ENCODE measurements at regions not wholly inside any gene's neighbourhood (a gene's known extent, or its start where the extent isn't known, plus 50 kb on each side); places are given as distances from the start of the nearest gene placed in this dataset.

- Mint-ChIP-seq H3K27me3 (no peaks in the 10 kb centered on the region), H3K9me3 (no peaks in the 10 kb centered on the region), H3K4me1 (no peaks in the 10 kb centered on the region), H3K4me3 (no peak overlapping the region), H3K27ac (no peak overlapping the region)
- ATAC-seq: no peak
- DNase-seq: no peak
Observed at GRCh38 chr5:23579566-23579965, 72.2 kb downstream of the PRDM9 start.

- H3K4me1 Mint-ChIP-seq: no peaks in the 10 kb centered on the region
- H3K4me3 Mint-ChIP-seq: no peak overlapping the region
- DNase-seq (no peak), ATAC-seq (no peak)
- H3K27me3 Mint-ChIP-seq: no peaks in the 10 kb centered on the region
- peaks cover 0 to 5% of the 10 kb centered on the region in 2 donors for H3K9me3 Mint-ChIP-seq
- H3K27ac Mint-ChIP-seq: no peak overlapping the region
Observed at GRCh38 chr5:23583081-23583480, 75.7 kb downstream of the PRDM9 start.

- no peaks in the 10 kb centered on the region for H3K27me3 Mint-ChIP-seq
- no peak for DNase-seq
- H3K9me3 Mint-ChIP-seq: peaks cover 5 to 8% of the 10 kb centered on the region in 2 donors
- no peak overlapping the region for H3K27ac Mint-ChIP-seq
- ATAC-seq: no peak
- no peak overlapping the region for H3K4me3 Mint-ChIP-seq
- no peaks in the 10 kb centered on the region for H3K4me1 Mint-ChIP-seq
Observed at GRCh38 chr5:23588841-23589326, 81.5 kb downstream of the PRDM9 start.

GRCh38 chr5:23591250-23591649, 83.8 kb downstream of the PRDM9 start:
- no peak overlapping the region for H3K4me3 Mint-ChIP-seq
- DNase-seq (no peak), ATAC-seq (no peak)
- H3K27me3 Mint-ChIP-seq: no peaks in the 10 kb centered on the region
- no peaks in the 10 kb centered on the region for H3K4me1 Mint-ChIP-seq
- peaks cover 5 to 8% of the 10 kb centered on the region in 2 donors for H3K9me3 Mint-ChIP-seq
- no peak overlapping the region for H3K27ac Mint-ChIP-seq

GRCh38 chr5:23606927-23607326, 99.5 kb downstream of the PRDM9 start:
- no peak overlapping the region for H3K4me3 Mint-ChIP-seq
- DNase-seq: no peak
- H3K27me3 Mint-ChIP-seq: no peaks in the 10 kb centered on the region
- peaks cover 17 to 26% of the 10 kb centered on the region in 2 donors for H3K9me3 Mint-ChIP-seq
- ATAC-seq: no peak
- H3K27ac Mint-ChIP-seq: no peak overlapping the region
- no peaks in the 10 kb centered on the region for H3K4me1 Mint-ChIP-seq

- Mint-ChIP-seq H3K4me3 (no peak overlapping the region), H3K27ac (no peak overlapping the region), H3K4me1 (no peaks in the 10 kb centered on the region), H3K9me3 (peaks cover 23 to 36% of the 10 kb centered on the region in 2 donors), H3K27me3 (no peaks in the 10 kb centered on the region)
- DNase-seq (no peak), ATAC-seq (no peak)
Observed at GRCh38 chr5:23612701-23613100, 105.3 kb downstream of the PRDM9 start.

- DNase-seq (no peak), ATAC-seq (no peak)
- Mint-ChIP-seq H3K27me3 (no peaks in the 10 kb centered on the region), H3K4me1 (no peaks in the 10 kb centered on the region), H3K4me3 (no peak overlapping the region), H3K9me3 (peaks cover 16 to 36% of the 10 kb centered on the region in 2 donors), H3K27ac (no peak overlapping the region)
Observed at GRCh38 chr5:23613566-23613965, 106.2 kb downstream of the PRDM9 start.

- no peak for ATAC-seq
- Mint-ChIP-seq H3K27me3 (no peaks in the 10 kb centered on the region), H3K4me1 (no peaks in the 10 kb centered on the region), H3K4me3 (no peak overlapping the region), H3K9me3 (peaks cover 16 to 36% of the 10 kb centered on the region in 2 donors), H3K27ac (no peak overlapping the region)
- DNase-seq: no peak
Observed at GRCh38 chr5:23614422-23614821, 107.0 kb downstream of the PRDM9 start.

GRCh38 chr5:23626961-23627360, 119.6 kb downstream of the PRDM9 start:
- Mint-ChIP-seq H3K4me3 (no peak overlapping the region), H3K27ac (no peak overlapping the region), H3K9me3 (peaks cover 0 to 5% of the 10 kb centered on the region in 2 donors), H3K4me1 (no peaks in the 10 kb centered on the region), H3K27me3 (no peaks in the 10 kb centered on the region)
- ATAC-seq (no peak), DNase-seq (no peak)

GRCh38 chr5:23627976-23628375, 120.6 kb downstream of the PRDM9 start:
- Mint-ChIP-seq H3K4me3 (no peak overlapping the region), H3K27me3 (no peaks in the 10 kb centered on the region), H3K27ac (no peak overlapping the region), H3K9me3 (peaks cover 0 to 5% of the 10 kb centered on the region in 2 donors), H3K4me1 (no peaks in the 10 kb centered on the region)
- DNase-seq (no peak), ATAC-seq (no peak)

GRCh38 chr5:23629396-23629795, 122.0 kb downstream of the PRDM9 start:
- H3K27me3 Mint-ChIP-seq: no peaks in the 10 kb centered on the region

GRCh38 chr5:23631302-23632045, 124.1 kb downstream of the PRDM9 start:
- Mint-ChIP-seq H3K27me3 (no peaks in the 10 kb centered on the region), H3K9me3 (peaks cover 9 to 13% of the 10 kb centered on the region in 2 donors), H3K4me3 (no peak overlapping the region), H3K27ac (no peak overlapping the region), H3K4me1 (no peaks in the 10 kb centered on the region)
- DNase-seq (no peak), ATAC-seq (no peak)

More at GRCh38 chr5:23629396-23629795, 122.0 kb downstream of the PRDM9 start:
- H3K9me3 Mint-ChIP-seq: peaks cover under 1 to 5% of the 10 kb centered on the region in 2 donors
- DNase-seq (no peak), ATAC-seq (no peak)
- H3K27ac Mint-ChIP-seq: no peak overlapping the region
- H3K4me1 Mint-ChIP-seq: no peaks in the 10 kb centered on the region
- no peak overlapping the region for H3K4me3 Mint-ChIP-seq

- H3K27me3 Mint-ChIP-seq: no peaks in the 10 kb centered on the region
- H3K4me1 Mint-ChIP-seq: no peaks in the 10 kb centered on the region
- H3K4me3 Mint-ChIP-seq: no peak overlapping the region
Observed at GRCh38 chr5:23635938-23636337, 128.5 kb downstream of the PRDM9 start.

GRCh38 chr5:23639326-23639725, 131.9 kb downstream of the PRDM9 start:
- ATAC-seq (no peak), DNase-seq (no peak)
- H3K4me3 Mint-ChIP-seq: no peak overlapping the region
- H3K27me3 Mint-ChIP-seq: no peaks in the 10 kb centered on the region
- H3K27ac Mint-ChIP-seq: no peak overlapping the region
- H3K9me3 Mint-ChIP-seq: peaks cover 19 to 40% of the 10 kb centered on the region in 2 donors
- no peaks in the 10 kb centered on the region for H3K4me1 Mint-ChIP-seq

More at GRCh38 chr5:23635938-23636337, 128.5 kb downstream of the PRDM9 start:
- peaks cover 14 to 31% of the 10 kb centered on the region in 2 donors for H3K9me3 Mint-ChIP-seq
- ATAC-seq: no peak
- DNase-seq: no peak
- H3K27ac Mint-ChIP-seq: no peak overlapping the region

GRCh38 chr5:23648656-23649055, 141.2 kb downstream of the PRDM9 start:
- no peak overlapping the region for H3K4me3 Mint-ChIP-seq
- ATAC-seq (no peak), DNase-seq (no peak)
- H3K27me3 Mint-ChIP-seq: no peaks in the 10 kb centered on the region
- no peak overlapping the region for H3K27ac Mint-ChIP-seq
- H3K9me3 Mint-ChIP-seq: peaks cover 18 to 34% of the 10 kb centered on the region in 2 donors
- no peaks in the 10 kb centered on the region for H3K4me1 Mint-ChIP-seq

- Mint-ChIP-seq H3K4me3 (no peak overlapping the region), H3K27me3 (no peaks in the 10 kb centered on the region)
- no peak for ATAC-seq
Observed at GRCh38 chr5:23649594-23649993, 142.2 kb downstream of the PRDM9 start.

More at GRCh38 chr5:23649594-23649993, 142.2 kb downstream of the PRDM9 start:
- H3K27ac Mint-ChIP-seq: no peak overlapping the region
- DNase-seq: no peak
- no peaks in the 10 kb centered on the region for H3K4me1 Mint-ChIP-seq
- H3K9me3 Mint-ChIP-seq: peaks cover 17 to 29% of the 10 kb centered on the region in 2 donors

Measured in stimulated activated naive CD8-positive, alpha-beta T cell treated with anti-CD3 and anti-CD28 coated beads, Interleukin-15, amount 100 ng/mL, for 72 hours (primary cell).